C4-2B (cell line): ENCODE measurements at regions not wholly inside any gene's neighbourhood (a gene's known extent, or its start where the extent isn't known, plus 50 kb on each side); places are given as distances from the start of the nearest gene placed in this dataset.

ENCODE experiments used
- H3K27ac ChIP-seq: fragments of 450-650 bp; 2 replicates; pipeline ENCODE4 v1.5.1; 2017
- ZFX ChIP-seq: fragments of 450-650 bp; IDR thresholded peaks from 2 replicates; pipeline ENCODE4 v1.6.1; 2017
- TF ChIP-seq, protein P1 (sequence below): fragments of 450-650 bp; conservative IDR thresholded peaks from 2 replicates; pipeline ENCODE4 v1.5.1; 2017; ENCODE audit warnings: mild to moderate bottlenecking

DNA sequence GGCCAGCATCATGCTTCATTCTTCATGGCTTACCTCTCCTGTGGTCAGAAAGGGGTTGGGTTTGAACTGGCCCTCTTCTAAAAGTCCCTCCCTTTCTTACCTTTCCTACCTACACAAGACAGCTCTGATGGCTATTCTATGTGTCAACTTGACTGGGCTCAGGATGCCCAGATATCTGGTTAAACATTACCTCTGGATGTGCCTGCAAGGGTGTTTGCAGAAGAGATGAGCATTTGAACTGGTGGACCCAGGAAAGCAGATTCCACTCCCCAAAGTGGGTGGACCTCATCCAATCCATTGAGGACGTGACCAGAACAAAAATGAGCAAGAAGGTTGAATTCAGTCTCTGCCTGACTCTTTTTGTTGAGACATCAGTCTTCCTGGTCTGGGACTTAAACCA is 79.0 kb upstream of the TCF7L2 start:
- H3K27ac ChIP-seq: no peak overlapping the region
- TF ChIP-seq, protein P1, sequence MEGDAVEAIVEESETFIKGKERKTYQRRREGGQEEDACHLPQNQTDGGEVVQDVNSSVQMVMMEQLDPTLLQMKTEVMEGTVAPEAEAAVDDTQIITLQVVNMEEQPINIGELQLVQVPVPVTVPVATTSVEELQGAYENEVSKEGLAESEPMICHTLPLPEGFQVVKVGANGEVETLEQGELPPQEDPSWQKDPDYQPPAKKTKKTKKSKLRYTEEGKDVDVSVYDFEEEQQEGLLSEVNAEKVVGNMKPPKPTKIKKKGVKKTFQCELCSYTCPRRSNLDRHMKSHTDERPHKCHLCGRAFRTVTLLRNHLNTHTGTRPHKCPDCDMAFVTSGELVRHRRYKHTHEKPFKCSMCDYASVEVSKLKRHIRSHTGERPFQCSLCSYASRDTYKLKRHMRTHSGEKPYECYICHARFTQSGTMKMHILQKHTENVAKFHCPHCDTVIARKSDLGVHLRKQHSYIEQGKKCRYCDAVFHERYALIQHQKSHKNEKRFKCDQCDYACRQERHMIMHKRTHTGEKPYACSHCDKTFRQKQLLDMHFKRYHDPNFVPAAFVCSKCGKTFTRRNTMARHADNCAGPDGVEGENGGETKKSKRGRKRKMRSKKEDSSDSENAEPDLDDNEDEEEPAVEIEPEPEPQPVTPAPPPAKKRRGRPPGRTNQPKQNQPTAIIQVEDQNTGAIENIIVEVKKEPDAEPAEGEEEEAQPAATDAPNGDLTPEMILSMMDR: no peak
- TF ChIP-seq ZFX: no peak

DNA sequence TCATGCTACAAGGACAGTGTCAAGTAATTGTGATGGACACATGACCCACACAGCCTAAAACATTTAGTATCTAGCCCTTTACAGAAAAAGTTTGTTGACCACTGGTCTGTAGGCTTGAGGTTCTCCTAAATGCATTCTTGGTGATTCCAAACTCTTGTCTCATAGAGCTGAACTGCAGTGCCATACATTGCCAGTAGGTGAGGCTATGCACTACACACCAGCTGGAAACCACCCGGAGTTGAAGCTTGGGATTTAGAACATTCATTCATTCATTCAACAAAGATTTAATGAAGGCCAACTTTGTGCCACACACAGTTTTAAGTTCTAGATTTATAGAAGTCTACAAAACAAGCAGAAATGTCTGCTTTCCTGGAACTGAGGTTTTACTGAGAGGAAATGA is 77.3 kb upstream of the TCF7L2 start:
- no peak for TF ChIP-seq ZFX
- TF ChIP-seq, protein P1: peak; percentile 58
- no peak overlapping the region for H3K27ac ChIP-seq

DNA sequence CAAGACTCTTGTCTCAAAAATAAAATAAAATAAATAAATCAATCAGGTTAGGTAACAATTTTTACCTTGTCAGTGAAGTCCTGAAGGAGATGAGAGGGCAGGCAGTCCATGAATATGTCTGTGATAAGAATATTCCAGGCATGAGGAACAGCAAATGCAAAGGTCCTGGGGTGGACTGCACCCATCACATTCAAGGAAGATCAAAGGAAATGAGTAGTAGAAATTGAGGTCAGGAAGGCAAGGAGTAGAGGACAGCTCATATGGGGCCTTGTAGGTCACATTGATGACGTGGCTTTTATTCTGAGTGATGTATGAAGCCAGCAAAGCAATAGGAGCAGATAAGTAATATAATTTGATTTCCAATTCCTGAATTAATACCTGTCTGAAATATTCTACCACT is 76.5 kb upstream of the TCF7L2 start:
- no peak for TF ChIP-seq ZFX
- TF ChIP-seq, protein P1: no peak
- no peak overlapping the region for H3K27ac ChIP-seq

- TF ChIP-seq, protein P1: no peak
- TF ChIP-seq ZFX: no peak
- H3K27ac ChIP-seq: no peak overlapping the region
Measured at GRCh38 chr10:112874982-112875381, 75.1 kb upstream of the TCF7L2 start.

- TF ChIP-seq, protein P1: no peak
- no peak for TF ChIP-seq ZFX
- H3K27ac ChIP-seq: no peak overlapping the region
Measured at GRCh38 chr10:112875476-112876267, 74.4 kb upstream of the TCF7L2 start.

GRCh38 chr10:112880633-112881530 is 69.2 kb upstream of the TCF7L2 start:
- no peak overlapping the region for H3K27ac ChIP-seq
- no peak for TF ChIP-seq ZFX
- TF ChIP-seq, protein P1: no peak
